ENCODE measurements at regions not wholly inside any gene's neighbourhood (a gene's known extent, or its start where the extent isn't known, plus 50 kb on each side); places are given as distances from the start of the nearest gene placed in this dataset.

DNA sequence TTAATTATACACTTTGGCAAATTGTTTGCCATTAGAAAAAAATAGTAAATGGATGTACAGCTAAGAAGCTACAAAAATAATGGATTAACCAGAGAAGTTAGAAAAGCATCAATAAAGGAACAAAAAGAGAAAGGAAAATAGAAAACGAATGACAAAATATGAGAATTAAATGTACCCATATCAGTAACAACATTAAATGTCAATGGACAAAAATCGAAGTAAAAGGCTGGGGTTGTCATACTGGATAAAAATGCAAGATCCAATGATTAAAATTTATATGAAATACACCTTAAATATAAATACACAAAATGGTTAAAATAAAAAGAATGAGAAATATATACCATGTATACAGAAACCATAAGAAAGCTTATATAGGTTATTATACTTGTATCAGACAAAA, 470.6 kb downstream of the OCA2 start:
- Histone ChIP-seq H3K79me2 (ENCODE audit: control insufficient read depth, insufficient read depth, low read length) (no peaks in the 10 kb centered on the region), H3K9me1 (ENCODE audit: control insufficient read depth, insufficient read depth, low read length) (no peaks in the 10 kb centered on the region), H3K4me3 (no peak overlapping the region), H3K9ac (ENCODE audit: insufficient read depth in 1 of 2, low read depth in 2 of 2, low read length in 2 of 2) (no peak overlapping the region), H3K4me2 (ENCODE audit: insufficient read depth, low read length) (no peak overlapping the region), H2AFZ (ENCODE audit: low read depth, low read length) (no peak overlapping the region), H3K27ac (ENCODE audit: extremely low read depth, low read depth, low read length) (no peak overlapping the region), H3K27me3 (ENCODE audit: control insufficient read depth in 2 of 2, insufficient read depth in 2 of 2, low read length in 2 of 2) (no peaks in the 10 kb centered on the region; a peak in 1 of 5 replicates), H4K20me1 (replicated peaks; ENCODE audit: control insufficient read depth, insufficient read depth, low read length) (no peaks in the 10 kb centered on the region), H3K9me3 (replicated peaks; ENCODE audit: control insufficient read depth, insufficient read depth, low read depth, low read length) (no peaks in the 10 kb centered on the region), H3K36me3 (ENCODE audit: control insufficient read depth, insufficient read depth, low read length) (no peaks in the 10 kb centered on the region), H3K4me1 (replicated peaks in 1 of 2; ENCODE audit: control insufficient read depth in 2 of 2, insufficient read depth in 2 of 2, low read length in 2 of 2) (no peaks in the 10 kb centered on the region)
- no TSS peak for BruUV-seq (replicated peaks)
- WGBS (ENCODE audit: insufficient coverage, low coverage, missing lambda C conversion rate): 2% methylated on average over 2 of the region's 2 CpGs
- TF ChIP-seq STAT5B (CRISPR knock-in tag; IDR thresholded peaks at IDR 0.05): no peak
- TF ChIP-seq ZNF507 (tag; conservative IDR thresholded peaks at IDR 0.05): peak; percentile 91
- FAIRE-seq (no peak), DNase-seq (ENCODE audit: extremely low read depth in 1 of 4, low spot score in 3 of 4) (no peak), ATAC-seq (no peak)
- intact Hi-C loops (cut with micrococcal nuclease): no loop called here
- POLR2A ChIA-PET: no interaction called here
- CTCF ChIA-PET (ENCODE audit: low intra/inter-chr PET ratio): no interaction called here
- in situ Hi-C loops (cut with MboI): no loop called here

DNA sequence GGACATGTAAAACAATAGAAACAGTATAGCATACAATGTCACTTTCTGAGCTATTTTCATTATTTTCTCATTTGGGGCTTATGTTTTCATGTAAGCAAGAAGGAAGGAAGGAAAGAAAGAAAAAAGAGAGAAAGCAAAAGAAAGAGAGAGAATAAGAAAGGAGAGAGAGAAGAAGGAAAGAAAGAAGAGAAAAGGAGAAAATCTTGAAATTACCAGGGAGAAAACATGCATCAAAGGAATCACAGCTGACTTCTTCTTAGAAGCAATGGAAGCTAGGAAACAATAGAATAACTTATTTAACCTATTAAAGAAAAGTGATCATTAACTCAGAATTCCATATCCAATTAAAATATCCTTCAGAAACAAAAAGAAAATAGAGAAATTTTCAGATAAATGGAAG, 471.5 kb downstream of the OCA2 start:
- Histone ChIP-seq H3K36me3 (ENCODE audit: control insufficient read depth, insufficient read depth, low read length) (no peaks in the 10 kb centered on the region), H3K4me2 (ENCODE audit: insufficient read depth, low read length) (no peak overlapping the region), H3K27ac (ENCODE audit: extremely low read depth, low read depth, low read length) (no peak overlapping the region), H3K79me2 (ENCODE audit: control insufficient read depth, insufficient read depth, low read length) (no peaks in the 10 kb centered on the region), H3K27me3 (ENCODE audit: control insufficient read depth in 2 of 2, insufficient read depth in 2 of 2, low read length in 2 of 2) (no peaks in the 10 kb centered on the region; a peak in 1 of 5 replicates), H2AFZ (ENCODE audit: low read depth, low read length) (no peak overlapping the region), H3K4me3 (no peak overlapping the region), H4K20me1 (replicated peaks; ENCODE audit: control insufficient read depth, insufficient read depth, low read length) (no peaks in the 10 kb centered on the region), H3K9me1 (ENCODE audit: control insufficient read depth, insufficient read depth, low read length) (no peaks in the 10 kb centered on the region), H3K9me3 (replicated peaks; ENCODE audit: control insufficient read depth, insufficient read depth, low read depth, low read length) (no peaks in the 10 kb centered on the region), H3K9ac (ENCODE audit: insufficient read depth in 1 of 2, low read depth in 2 of 2, low read length in 2 of 2) (no peak overlapping the region), H3K4me1 (replicated peaks in 1 of 2; ENCODE audit: control insufficient read depth in 2 of 2, insufficient read depth in 2 of 2, low read length in 2 of 2) (no peaks in the 10 kb centered on the region)
- no peak for TF ChIP-seq BCL6 (CRISPR knock-in tag; IDR thresholded peaks at IDR 0.05)
- TF ChIP-seq, protein P1, sequence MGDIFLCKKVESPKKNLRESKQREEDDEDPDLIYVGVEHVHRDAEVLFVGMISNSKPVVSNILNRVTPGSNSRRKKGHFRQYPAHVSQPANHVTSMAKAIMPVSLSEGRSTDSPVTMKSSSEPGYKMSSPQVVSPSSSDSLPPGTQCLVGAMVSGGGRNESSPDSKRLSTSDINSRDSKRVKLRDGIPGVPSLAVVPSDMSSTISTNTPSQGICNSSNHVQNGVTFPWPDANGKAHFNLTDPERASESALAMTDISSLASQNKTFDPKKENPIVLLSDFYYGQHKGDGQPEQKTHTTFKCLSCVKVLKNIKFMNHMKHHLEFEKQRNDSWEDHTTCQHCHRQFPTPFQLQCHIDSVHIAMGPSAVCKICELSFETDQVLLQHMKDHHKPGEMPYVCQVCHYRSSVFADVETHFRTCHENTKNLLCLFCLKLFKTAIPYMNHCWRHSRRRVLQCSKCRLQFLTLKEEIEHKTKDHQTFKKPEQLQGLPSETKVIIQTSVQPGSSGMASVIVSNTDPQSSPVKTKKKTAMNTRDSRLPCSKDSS (IDR thresholded peaks at IDR 0.05; ENCODE audit: low read depth, partially characterized antibody): peak; percentile 50
- peak; percentile 52; the same call in 1 of the 2 replicates for TF ChIP-seq CBX5 (IDR thresholded peaks at IDR 0.05; ENCODE audit: borderline replicate concordance, low read depth)
- TF ChIP-seq KDM1A (IDR thresholded peaks at IDR 0.05): no peak
- TF ChIP-seq, protein P2, sequence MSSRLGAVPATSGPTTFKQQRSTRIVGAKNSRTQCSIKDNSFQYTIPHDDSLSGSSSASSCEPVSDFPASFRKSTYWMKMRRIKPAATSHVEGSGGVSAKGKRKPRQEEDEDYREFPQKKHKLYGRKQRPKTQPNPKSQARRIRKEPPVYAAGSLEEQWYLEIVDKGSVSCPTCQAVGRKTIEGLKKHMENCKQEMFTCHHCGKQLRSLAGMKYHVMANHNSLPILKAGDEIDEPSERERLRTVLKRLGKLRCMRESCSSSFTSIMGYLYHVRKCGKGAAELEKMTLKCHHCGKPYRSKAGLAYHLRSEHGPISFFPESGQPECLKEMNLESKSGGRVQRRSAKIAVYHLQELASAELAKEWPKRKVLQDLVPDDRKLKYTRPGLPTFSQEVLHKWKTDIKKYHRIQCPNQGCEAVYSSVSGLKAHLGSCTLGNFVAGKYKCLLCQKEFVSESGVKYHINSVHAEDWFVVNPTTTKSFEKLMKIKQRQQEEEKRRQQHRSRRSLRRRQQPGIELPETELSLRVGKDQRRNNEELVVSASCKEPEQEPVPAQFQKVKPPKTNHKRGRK (tag; IDR thresholded peaks at IDR 0.05): peak; percentile 97
- no peak for TF ChIP-seq KLF1 (tag; IDR thresholded peaks at IDR 0.05)
- TF ChIP-seq CBX3 (IDR thresholded peaks at IDR 0.05; ENCODE audit: borderline replicate concordance in 1 of 2, low read length in 2 of 2): peak in 1 of 2 experiments; percentile 67; a peak in 1 of 3 replicates
- TF ChIP-seq SREBF2 (CRISPR knock-in tag; IDR thresholded peaks at IDR 0.05): no peak
- peak; percentile 94 for TF ChIP-seq TRIM28 (IDR thresholded peaks at IDR 0.05)
- no peak for TF ChIP-seq FOXM1 (IDR thresholded peaks at IDR 0.05; ENCODE audit: low read depth)
- no peak for TF ChIP-seq FOXM1 (CRISPR knock-in tag; IDR thresholded peaks at IDR 0.05; ENCODE audit: low read depth)
- TF ChIP-seq TRIM24 (IDR thresholded peaks at IDR 0.05): 0 out of 4 replicates have a peak, but pooled peaks of 1 of the 2 experiments have one; percentile 24
- DNase-seq (ENCODE audit: extremely low read depth in 1 of 4, low spot score in 3 of 4): no peak
- BruUV-seq (replicated peaks): no TSS peak
- intact Hi-C loops (cut with micrococcal nuclease): no loop called here
- ChIA-PET CTCF (ENCODE audit: low intra/inter-chr PET ratio) (no interaction called here), POLR2A (no interaction called here)
- in situ Hi-C loops (cut with MboI): no loop called here
- FAIRE-seq: no peak
- no peak for ATAC-seq
